ENCODE measurements at regions not wholly inside any gene's neighbourhood (a gene's known extent, or its start where the extent isn't known, plus 50 kb on each side); places are given as distances from the start of the nearest gene placed in this dataset.

DNA sequence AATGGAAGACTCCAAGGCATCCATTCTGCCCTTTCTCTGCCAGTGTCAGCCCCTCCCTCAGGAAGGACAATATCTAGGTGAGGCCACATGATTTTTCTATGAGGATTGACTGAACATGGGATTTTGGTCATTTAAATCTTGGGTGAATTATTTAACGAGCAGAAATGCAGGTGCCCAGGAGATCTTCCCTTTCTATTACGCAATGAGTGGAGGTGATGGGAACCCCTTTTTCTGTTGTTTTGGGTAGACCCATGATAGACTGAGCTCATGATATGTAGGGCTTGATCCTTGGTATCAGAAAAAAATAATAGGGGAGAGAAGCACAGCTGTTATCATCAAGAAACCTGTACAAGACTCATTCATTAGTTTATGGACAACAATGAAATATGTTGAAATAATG is 112.6 kb upstream of the SPTLC3 start:
- Histone ChIP-seq H3K4me2 (ENCODE audit: extremely low read depth, insufficient read depth, low read length) (no peak overlapping the region), H3K27me3 (ENCODE audit: control insufficient read depth, insufficient read depth, low read length) (no peaks in the 10 kb centered on the region), H2AFZ (ENCODE audit: low read length) (no peak overlapping the region), H3K27ac (ENCODE audit: insufficient read depth, low read length) (no peak overlapping the region), H3K4me3 (replicated peaks in 1 of 4; ENCODE audit: control extremely low read depth in 1 of 4, insufficient read depth in 1 of 4, low read depth in 3 of 4, low read length in 4 of 4) (no peak overlapping the region), H4K20me1 (ENCODE audit: control insufficient read depth, extremely low read depth, insufficient read depth, low read length) (no peaks in the 10 kb centered on the region), H3K79me2 (ENCODE audit: control insufficient read depth, insufficient read depth, low read length) (no peaks in the 10 kb centered on the region), H3K9ac (ENCODE audit: insufficient read depth, low read length) (no peak overlapping the region), H3K9me3 (ENCODE audit: control insufficient read depth, insufficient read depth, low read depth, low read length) (no peaks in the 10 kb centered on the region), H3K36me3 (ENCODE audit: control insufficient read depth, insufficient read depth, low read length) (no peaks in the 10 kb centered on the region), H3K4me1 (ENCODE audit: control insufficient read depth, extremely low read depth, insufficient read depth, low read length) (no peaks in the 10 kb centered on the region)
- TF ChIP-seq, protein P1, sequence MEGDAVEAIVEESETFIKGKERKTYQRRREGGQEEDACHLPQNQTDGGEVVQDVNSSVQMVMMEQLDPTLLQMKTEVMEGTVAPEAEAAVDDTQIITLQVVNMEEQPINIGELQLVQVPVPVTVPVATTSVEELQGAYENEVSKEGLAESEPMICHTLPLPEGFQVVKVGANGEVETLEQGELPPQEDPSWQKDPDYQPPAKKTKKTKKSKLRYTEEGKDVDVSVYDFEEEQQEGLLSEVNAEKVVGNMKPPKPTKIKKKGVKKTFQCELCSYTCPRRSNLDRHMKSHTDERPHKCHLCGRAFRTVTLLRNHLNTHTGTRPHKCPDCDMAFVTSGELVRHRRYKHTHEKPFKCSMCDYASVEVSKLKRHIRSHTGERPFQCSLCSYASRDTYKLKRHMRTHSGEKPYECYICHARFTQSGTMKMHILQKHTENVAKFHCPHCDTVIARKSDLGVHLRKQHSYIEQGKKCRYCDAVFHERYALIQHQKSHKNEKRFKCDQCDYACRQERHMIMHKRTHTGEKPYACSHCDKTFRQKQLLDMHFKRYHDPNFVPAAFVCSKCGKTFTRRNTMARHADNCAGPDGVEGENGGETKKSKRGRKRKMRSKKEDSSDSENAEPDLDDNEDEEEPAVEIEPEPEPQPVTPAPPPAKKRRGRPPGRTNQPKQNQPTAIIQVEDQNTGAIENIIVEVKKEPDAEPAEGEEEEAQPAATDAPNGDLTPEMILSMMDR (conservative IDR thresholded peaks at IDR 0.05 in 1 of 2, IDR thresholded peaks at IDR 0.05 in 1 of 2; ENCODE audit: low read depth in 1 of 2, low read length in 2 of 2), result no peak
- no peak for TF ChIP-seq EZH2 (IDR thresholded peaks at IDR 0.05; ENCODE audit: low read length, missing control alignments)
- DNase-seq (ENCODE audit: low read depth in 2 of 2), result no peak

DNA sequence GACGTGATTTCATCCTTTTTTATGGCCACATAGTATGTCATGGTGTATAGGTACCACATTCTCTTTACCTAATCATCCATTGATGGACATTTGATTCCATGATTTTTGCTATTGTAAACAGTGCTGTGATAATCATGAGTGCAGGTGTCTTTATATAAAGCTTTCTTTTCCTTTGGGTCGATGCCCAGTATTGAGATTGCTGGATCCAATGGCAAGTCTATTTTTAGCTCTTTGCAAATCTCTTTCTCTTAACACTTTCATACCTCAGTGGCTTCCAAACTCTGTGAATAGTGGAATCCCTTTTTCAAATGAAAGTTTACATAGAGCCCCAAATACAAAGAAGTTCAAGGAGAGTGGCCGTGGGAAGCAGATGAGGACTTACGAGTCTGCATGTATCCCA is 105.8 kb upstream of the SPTLC3 start:
- Histone ChIP-seq H3K9me3 (ENCODE audit: control insufficient read depth, insufficient read depth, low read depth, low read length) (no peaks in the 10 kb centered on the region), H2AFZ (ENCODE audit: low read length) (no peak overlapping the region), H3K36me3 (ENCODE audit: control insufficient read depth, insufficient read depth, low read length) (no peaks in the 10 kb centered on the region), H3K4me1 (ENCODE audit: control insufficient read depth, extremely low read depth, insufficient read depth, low read length) (no peaks in the 10 kb centered on the region), H3K27ac (ENCODE audit: insufficient read depth, low read length) (no peak overlapping the region), H4K20me1 (ENCODE audit: control insufficient read depth, extremely low read depth, insufficient read depth, low read length) (no peaks in the 10 kb centered on the region), H3K27me3 (ENCODE audit: control insufficient read depth, insufficient read depth, low read length) (no peaks in the 10 kb centered on the region), H3K4me3 (replicated peaks in 1 of 4; ENCODE audit: control extremely low read depth in 1 of 4, insufficient read depth in 1 of 4, low read depth in 3 of 4, low read length in 4 of 4) (no peak overlapping the region), H3K4me2 (ENCODE audit: extremely low read depth, insufficient read depth, low read length) (no peak overlapping the region), H3K79me2 (ENCODE audit: control insufficient read depth, insufficient read depth, low read length) (no peaks in the 10 kb centered on the region), H3K9ac (ENCODE audit: insufficient read depth, low read length) (no peak overlapping the region)
- DNase-seq (ENCODE audit: low read depth in 2 of 2), result no peak
- TF ChIP-seq, protein P1 (conservative IDR thresholded peaks at IDR 0.05 in 1 of 2, IDR thresholded peaks at IDR 0.05 in 1 of 2; ENCODE audit: low read depth in 1 of 2, low read length in 2 of 2), result no peak
- no peak for TF ChIP-seq EZH2 (IDR thresholded peaks at IDR 0.05; ENCODE audit: low read length, missing control alignments)

DNA sequence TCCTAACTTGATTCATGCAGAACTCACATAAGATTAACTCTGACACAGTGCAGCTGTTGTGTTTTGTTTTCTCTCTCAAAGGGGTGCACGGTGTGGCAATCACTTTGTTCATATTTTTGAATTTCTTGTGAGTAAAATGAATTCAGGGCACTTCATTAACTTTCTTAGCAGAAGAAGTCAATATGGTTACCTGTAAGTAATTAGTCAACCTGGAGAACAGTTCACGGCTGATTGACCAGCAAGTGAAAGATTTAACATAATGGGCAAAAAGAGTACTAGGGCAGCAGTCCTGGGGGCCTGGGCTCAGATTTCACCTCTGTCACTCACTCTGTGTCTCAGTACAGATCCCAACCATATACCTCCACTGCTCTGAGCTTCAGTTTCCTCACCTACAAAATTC is 102.4 kb upstream of the SPTLC3 start:
- Histone ChIP-seq H3K4me1 (ENCODE audit: control insufficient read depth, extremely low read depth, insufficient read depth, low read length) (no peaks in the 10 kb centered on the region), H3K4me2 (ENCODE audit: extremely low read depth, insufficient read depth, low read length) (no peak overlapping the region), H3K4me3 (replicated peaks in 1 of 4; ENCODE audit: control extremely low read depth in 1 of 4, insufficient read depth in 1 of 4, low read depth in 3 of 4, low read length in 4 of 4) (no peak overlapping the region), H3K27ac (ENCODE audit: insufficient read depth, low read length) (no peak overlapping the region), H3K9ac (ENCODE audit: insufficient read depth, low read length) (no peak overlapping the region), H3K79me2 (ENCODE audit: control insufficient read depth, insufficient read depth, low read length) (no peaks in the 10 kb centered on the region), H3K9me3 (ENCODE audit: control insufficient read depth, insufficient read depth, low read depth, low read length) (no peaks in the 10 kb centered on the region), H2AFZ (ENCODE audit: low read length) (no peak overlapping the region), H4K20me1 (ENCODE audit: control insufficient read depth, extremely low read depth, insufficient read depth, low read length) (no peaks in the 10 kb centered on the region), H3K36me3 (ENCODE audit: control insufficient read depth, insufficient read depth, low read length) (no peaks in the 10 kb centered on the region), H3K27me3 (ENCODE audit: control insufficient read depth, insufficient read depth, low read length) (no peaks in the 10 kb centered on the region)
- DNase-seq (ENCODE audit: low read depth in 2 of 2), result no peak
- TF ChIP-seq, protein P1 (conservative IDR thresholded peaks at IDR 0.05 in 1 of 2, IDR thresholded peaks at IDR 0.05 in 1 of 2; ENCODE audit: low read depth in 1 of 2, low read length in 2 of 2), result no peak
- no peak for TF ChIP-seq EZH2 (IDR thresholded peaks at IDR 0.05; ENCODE audit: low read length, missing control alignments)
